HFFc6 (cell line): ENCODE measurements at regions not wholly inside any gene's neighbourhood (a gene's known extent, or its start where the extent isn't known, plus 50 kb on each side); places are given as distances from the start of the nearest gene placed in this dataset.

Experiments used
- DNase-seq: peaks from one replicate; pipeline ENCODE4 v3.0.0-alpha.2; 2018
- H3K27ac Mint-ChIP-seq: 2 replicates; pipeline ENCODE4 v1.8.0; 2020; ENCODE audit warnings: mild to moderate bottlenecking, mixed read lengths
- H3K27me3 Mint-ChIP-seq: 2 replicates; pipeline ENCODE4 v1.8.0; 2021; ENCODE audit warnings: mild to moderate bottlenecking, moderate library complexity, mixed read lengths; ENCODE audit not compliant: insufficient read depth
- H3K36me3 Mint-ChIP-seq: 2 replicates; pipeline ENCODE4 v1.8.0; 2021; ENCODE audit warnings: low read depth, mixed read lengths
- H3K4me1 Mint-ChIP-seq: 2 replicates; pipeline ENCODE4 v1.8.0; 2020; ENCODE audit warnings: low read depth, mixed read lengths
- H3K4me3 Mint-ChIP-seq: 2 replicates; pipeline ENCODE4 v1.8.0; 2020; ENCODE audit warnings: mild to moderate bottlenecking, moderate library complexity, mixed read lengths
- H3K9me3 Mint-ChIP-seq: 2 replicates; pipeline ENCODE4 v1.8.0; 2020; ENCODE audit warnings: mild to moderate bottlenecking, mixed read lengths
- CTCF ChIP-seq: fragments of 200-600 bp; sonication (generic); IDR thresholded peaks from 2 replicates; pipeline ENCODE4 v1.5.0; 2021; ENCODE audit warnings: antibody characterized with exemption, mild to moderate bottlenecking

DNA sequence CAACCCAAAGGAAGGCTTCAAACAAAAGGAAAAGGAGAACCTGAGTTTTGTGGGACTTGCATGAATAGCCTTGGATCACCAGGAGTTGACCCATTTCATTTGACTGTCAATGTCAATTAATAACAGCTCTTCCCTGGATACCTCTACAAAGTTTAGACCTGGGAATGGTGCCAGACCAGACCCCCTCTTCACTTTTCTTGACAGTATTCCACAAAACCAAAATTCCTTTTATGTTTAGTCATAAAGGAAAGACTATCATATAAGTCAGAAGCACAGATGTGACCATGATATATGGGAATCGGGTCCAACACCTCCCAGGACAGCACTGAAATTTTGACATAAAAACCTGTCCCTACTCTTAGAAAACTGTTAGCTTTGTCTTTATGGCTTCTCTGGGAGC, 191.8 kb downstream of the LYPLAL1 start:
- H3K27ac Mint-ChIP-seq, result no peak overlapping the region
- peaks cover 7% of the 10 kb centered on the region; the same call in 1 of the 2 replicates for H3K27me3 Mint-ChIP-seq
- no peaks in the 10 kb centered on the region for H3K36me3 Mint-ChIP-seq
- H3K4me1 Mint-ChIP-seq, result no peaks in the 10 kb centered on the region
- no peaks in the 10 kb centered on the region; the same call in 1 of the 2 replicates for H3K9me3 Mint-ChIP-seq
- no peak for DNase-seq
- no peak overlapping the region for H3K4me3 Mint-ChIP-seq
- TF ChIP-seq CTCF, result no peak

GRCh38 chr1:219362702-219363101, 189.0 kb downstream of the LYPLAL1 start:
- TF ChIP-seq CTCF, result no peak
- H3K9me3 Mint-ChIP-seq, result no peaks in the 10 kb centered on the region; the same call in 1 of the 2 replicates
- no peaks in the 10 kb centered on the region for H3K4me1 Mint-ChIP-seq
- DNase-seq, result no peak
- peaks cover 6% of the 10 kb centered on the region; the same call in 1 of the 2 replicates for H3K27me3 Mint-ChIP-seq
- H3K27ac Mint-ChIP-seq, result no peak overlapping the region
- no peak overlapping the region for H3K4me3 Mint-ChIP-seq
- no peaks in the 10 kb centered on the region for H3K36me3 Mint-ChIP-seq

DNA sequence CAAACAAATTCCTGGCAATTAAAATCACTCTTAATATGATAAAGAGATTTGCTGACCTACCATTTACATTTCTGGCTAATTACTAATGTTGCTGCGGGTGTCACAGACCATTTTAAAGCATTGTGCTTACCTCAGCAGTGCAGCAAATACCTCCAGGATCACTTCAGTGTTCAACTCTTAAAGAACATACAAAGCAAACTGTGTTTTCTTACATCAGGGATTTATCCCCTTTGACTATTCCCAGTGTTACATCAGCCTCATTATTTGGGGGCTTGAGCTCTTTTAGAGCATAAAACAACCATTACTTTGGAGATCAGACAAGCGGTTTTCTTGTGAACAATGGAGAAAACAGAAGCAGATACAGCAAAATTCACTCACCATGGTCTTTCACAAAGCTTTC, 185.4 kb downstream of the LYPLAL1 start:
- DNase-seq, result no peak
- H3K36me3 Mint-ChIP-seq, result no peaks in the 10 kb centered on the region; the same call in 1 of the 2 replicates
- H3K4me3 Mint-ChIP-seq, result no peak overlapping the region
- peaks cover 6% of the 10 kb centered on the region; the same call in 1 of the 2 replicates for H3K27me3 Mint-ChIP-seq
- TF ChIP-seq CTCF, result no peak
- no peaks in the 10 kb centered on the region for H3K4me1 Mint-ChIP-seq
- no peaks in the 10 kb centered on the region; the same call in 1 of the 2 replicates for H3K9me3 Mint-ChIP-seq
- no peak overlapping the region for H3K27ac Mint-ChIP-seq

DNA sequence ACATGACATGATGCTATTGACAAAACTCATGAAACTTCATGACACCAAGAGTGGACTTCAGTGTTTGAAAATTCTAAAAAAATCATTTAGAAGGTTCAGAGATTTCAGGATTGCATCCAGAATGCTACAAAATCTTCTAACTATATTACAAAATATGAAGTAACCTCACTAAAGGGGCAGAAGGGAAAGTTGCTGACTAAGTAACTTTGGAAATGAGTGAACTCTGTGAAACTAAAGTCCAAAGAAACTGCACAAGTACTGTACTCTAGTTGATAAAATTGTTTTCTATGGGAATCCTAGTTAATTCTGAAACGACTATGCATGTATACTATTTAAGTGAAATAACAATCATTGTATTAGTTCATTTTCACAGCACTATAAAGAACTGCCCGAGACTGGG, 184.4 kb downstream of the LYPLAL1 start:
- Mint-ChIP-seq H3K9me3 (no peaks in the 10 kb centered on the region; the same call in 1 of the 2 replicates), H3K4me1 (no peaks in the 10 kb centered on the region), H3K27ac (no peak overlapping the region), H3K4me3 (no peak overlapping the region), H3K27me3 (peaks cover 6% of the 10 kb centered on the region; the same call in 1 of the 2 replicates), H3K36me3 (no peaks in the 10 kb centered on the region; the same call in 1 of the 2 replicates)
- TF ChIP-seq CTCF, result no peak
- DNase-seq, result no peak

DNA sequence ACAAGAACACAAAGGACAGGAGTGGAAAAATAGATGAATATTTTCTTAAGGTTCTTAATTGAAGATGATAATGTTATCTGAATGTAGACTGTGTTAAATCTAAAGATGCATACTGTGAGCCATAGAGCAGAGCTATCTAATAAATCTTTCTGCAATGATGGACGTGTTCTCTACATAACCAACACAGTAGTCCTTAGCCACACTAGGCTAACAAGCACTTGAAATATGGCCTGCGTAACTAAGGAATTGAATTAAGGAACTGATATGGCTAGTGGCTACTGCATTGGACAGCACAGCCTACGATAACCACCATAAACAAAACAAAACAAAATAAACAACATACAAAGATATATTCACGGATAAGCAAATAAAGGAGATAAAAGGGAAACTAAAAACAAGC, 181.3 kb downstream of the LYPLAL1 start:
- DNase-seq, result no peak
- Mint-ChIP-seq H3K4me3 (no peak overlapping the region), H3K36me3 (no peaks in the 10 kb centered on the region; the same call in 1 of the 2 replicates), H3K27me3 (no peaks in the 10 kb centered on the region; the same call in 1 of the 2 replicates), H3K4me1 (no peaks in the 10 kb centered on the region), H3K9me3 (no peaks in the 10 kb centered on the region; the same call in 1 of the 2 replicates), H3K27ac (no peak overlapping the region)
- no peak for TF ChIP-seq CTCF
